GM12891 (cell line): ENCODE measurements at regions not wholly inside any gene's neighbourhood (a gene's known extent, or its start where the extent isn't known, plus 50 kb on each side); places are given as distances from the start of the nearest gene placed in this dataset.

Experiments
- DNase-seq: peaks from one replicate; pipeline ENCODE4 v3.0.0; 2011; ENCODE audit warnings: low spot score; ENCODE audit not compliant: insufficient read length
- FAIRE-seq: peaks from 2 replicates; lab custom pipeline; 2011; peaks lifted over from hg19 to GRCh38; lab: Jason Lieb, UNC
- PAX5 ChIP-seq: IDR thresholded peaks from 2 replicates; pipeline ENCODE4 v1.6.1; 2011; ENCODE audit warnings: low read length, moderate library complexity, mild to moderate bottlenecking; ENCODE audit not compliant: insufficient read depth, severe bottlenecking
- POLR2A ChIP-seq: IDR thresholded peaks from 2 replicates; pipeline ENCODE4 v1.6.1; 2011; ENCODE audit warnings: low read depth, low read length, control low read depth
- POLR2AphosphoS5 ChIP-seq: IDR thresholded peaks from 2 replicates; pipeline ENCODE4 v1.6.1; 2011; ENCODE audit warnings: low read depth, low read length, control low read depth
- POU2F2 ChIP-seq: IDR thresholded peaks from 2 replicates; pipeline ENCODE4 v1.6.1; 2011; ENCODE audit warnings: low read depth, mild to moderate bottlenecking, control low read depth, low read length, moderate library complexity
- SPI1 ChIP-seq: IDR thresholded peaks from 2 replicates; pipeline ENCODE4 v1.6.1; 2011; ENCODE audit warnings: low read depth, low read length, control low read depth
- TAF1 ChIP-seq: IDR thresholded peaks from 2 replicates; pipeline ENCODE4 v1.6.1; 2011; ENCODE audit warnings: low read depth, low read length, control low read depth

- no peak for FAIRE-seq
Observed at GRCh38 chr3:117903226-117903625, 1131.4 kb downstream of the IGSF11 start.

DNA sequence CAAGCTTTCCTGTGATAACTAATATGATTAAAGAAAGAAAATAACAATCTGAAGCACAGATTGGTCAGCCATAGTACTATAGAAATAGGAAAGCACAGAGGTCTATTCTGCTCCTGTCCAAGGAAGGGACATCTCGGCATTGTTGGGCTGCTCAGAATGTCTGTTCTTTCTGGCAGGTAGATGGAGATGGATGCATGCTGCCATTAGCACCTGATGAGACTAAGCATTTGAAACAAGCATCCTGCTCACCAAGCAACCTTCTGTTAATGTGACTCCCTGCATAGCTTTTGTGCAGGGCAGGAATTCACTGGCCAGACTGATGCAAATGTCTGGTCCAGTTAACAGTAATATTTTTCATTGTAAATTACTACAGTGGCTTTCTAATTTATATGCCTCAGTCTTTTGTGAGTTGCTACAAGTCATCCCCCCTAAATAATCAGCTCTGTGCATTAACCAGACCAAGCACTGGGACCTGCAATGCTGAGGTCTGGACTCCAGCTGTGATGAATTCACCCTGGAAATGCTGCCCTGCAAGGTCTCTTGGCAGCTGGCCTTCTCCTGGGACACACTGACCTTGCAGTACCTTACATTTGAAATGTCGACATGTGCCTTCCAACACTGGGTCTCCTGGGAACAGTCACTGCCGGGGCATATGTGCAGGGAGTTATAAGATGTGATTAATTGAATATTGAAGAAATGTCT is 1123.7 kb downstream of the IGSF11 start:
- DNase-seq (no peak), FAIRE-seq (no peak)
- TF ChIP-seq POLR2A (no peak), PAX5 (no peak), TAF1 (no peak)

More at GRCh38 chr3:117903226-117903625, 1131.4 kb downstream of the IGSF11 start:
- TF ChIP-seq POU2F2 (no peak), PAX5 (no peak), POLR2AphosphoS5 (no peak), SPI1 (no peak), POLR2A (no peak), TAF1 (no peak)
- no peak for DNase-seq

DNA sequence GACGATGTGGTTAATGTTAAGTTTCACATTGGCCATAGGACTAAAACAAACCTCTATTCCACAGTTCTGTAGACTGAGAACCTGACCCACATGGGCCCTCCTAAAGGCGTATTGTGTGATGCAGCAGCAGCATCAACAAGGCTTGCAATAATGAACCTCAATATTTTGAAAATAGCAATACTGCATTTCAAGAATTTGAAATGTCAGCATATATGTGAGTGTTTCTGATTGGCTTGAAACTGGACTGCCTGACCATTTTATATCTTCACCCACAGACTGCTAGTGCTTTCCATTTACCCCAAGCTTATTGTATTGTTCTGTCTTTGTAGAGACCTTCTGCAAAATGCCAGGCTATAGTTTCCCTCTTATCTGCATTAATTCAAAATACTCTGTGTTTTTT is 1122.3 kb downstream of the IGSF11 start:
- DNase-seq (no peak), FAIRE-seq (no peak)
- TF ChIP-seq POU2F2 (no peak), POLR2AphosphoS5 (no peak), PAX5 (no peak), POLR2A (no peak)

GRCh38 chr3:117914540-117915100 is 1120.0 kb downstream of the IGSF11 start:
- no peak for FAIRE-seq
- TF ChIP-seq POLR2A = no peak
- TF ChIP-seq POU2F2 = no peak
- no peak for TF ChIP-seq PAX5
- no peak for TF ChIP-seq SPI1
- no peak for TF ChIP-seq POLR2AphosphoS5
- no peak for TF ChIP-seq TAF1
- DNase-seq = no peak

- FAIRE-seq (no peak), DNase-seq (no peak)
- TF ChIP-seq PAX5 = no peak
- TF ChIP-seq TAF1 = no peak
- no peak for TF ChIP-seq POLR2A
- no peak for TF ChIP-seq POU2F2
- TF ChIP-seq SPI1 = no peak
- TF ChIP-seq POLR2AphosphoS5 = no peak
Observed at GRCh38 chr3:117916839-117917238, 1117.8 kb downstream of the IGSF11 start.

GRCh38 chr3:117919621-117920020 is 1115.0 kb downstream of the IGSF11 start:
- no peak for DNase-seq
- TF ChIP-seq POU2F2 (no peak), POLR2AphosphoS5 (no peak), SPI1 (no peak), POLR2A (no peak), PAX5 (no peak)
- FAIRE-seq = no peak

- FAIRE-seq (no peak), DNase-seq (no peak)
- TF ChIP-seq POLR2A (no peak), SPI1 (no peak), TAF1 (no peak), POLR2AphosphoS5 (no peak)
Observed at GRCh38 chr3:117920253-117920898, 1114.3 kb downstream of the IGSF11 start.

DNA sequence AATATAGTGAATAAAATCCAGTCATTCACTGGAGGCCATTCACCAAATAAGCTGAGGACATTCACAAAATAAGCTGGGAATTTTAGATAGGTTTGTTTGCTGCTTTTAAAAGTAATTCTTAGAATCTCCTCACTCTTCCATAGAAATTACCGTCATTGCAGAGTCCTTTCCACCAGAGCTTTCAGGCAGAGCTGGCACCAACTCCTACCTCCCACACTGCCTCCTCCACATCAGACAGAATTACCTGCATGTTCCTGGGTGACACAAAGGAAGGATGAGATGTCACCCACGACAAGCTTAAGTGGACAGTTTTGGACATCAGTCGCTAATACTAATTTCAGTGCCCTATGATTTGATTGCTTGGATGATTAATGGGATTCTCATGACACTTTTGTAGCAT is 1113.2 kb downstream of the IGSF11 start:
- no peak for DNase-seq
- no peak for FAIRE-seq
- TF ChIP-seq SPI1 = no peak
- no peak for TF ChIP-seq POU2F2
- TF ChIP-seq POLR2A = no peak
- no peak for TF ChIP-seq PAX5
- no peak for TF ChIP-seq TAF1
- TF ChIP-seq POLR2AphosphoS5 = no peak

GRCh38 chr3:117922039-117922438 is 1112.6 kb downstream of the IGSF11 start:
- FAIRE-seq (no peak), DNase-seq (no peak)
- no peak for TF ChIP-seq POU2F2

DNA sequence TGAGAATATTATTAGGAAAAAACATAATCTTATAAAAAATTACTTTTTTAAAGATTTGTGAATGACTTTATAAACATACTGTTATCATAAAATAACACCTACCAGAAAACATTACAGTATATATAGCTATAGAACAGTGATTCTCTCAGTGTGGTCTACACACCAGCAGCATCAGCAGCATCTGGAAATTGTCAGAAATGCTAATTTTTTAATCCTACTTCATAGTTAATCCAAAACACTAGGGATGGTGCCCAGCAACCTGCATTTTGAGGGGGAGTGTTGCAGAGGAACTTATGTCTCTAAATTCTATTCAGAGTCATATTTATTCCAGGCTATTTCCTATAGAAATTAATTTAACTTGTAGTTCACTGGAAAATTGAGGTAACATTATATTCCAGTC is 1107.8 kb downstream of the IGSF11 start:
- DNase-seq = no peak
- no peak for TF ChIP-seq PAX5
- TF ChIP-seq POLR2AphosphoS5 = no peak
- TF ChIP-seq POLR2A = no peak
- TF ChIP-seq TAF1 = no peak
- TF ChIP-seq POU2F2 = no peak
- no peak for TF ChIP-seq SPI1
- FAIRE-seq = no peak
